Fibroblast of villous mesenchyme (primary cell): ENCODE measurements at regions not wholly inside any gene's neighbourhood (a gene's known extent, or its start where the extent isn't known, plus 50 kb on each side); places are given as distances from the start of the nearest gene placed in this dataset.

ENCODE experiments used
- DNase-seq: peaks from one replicate; pipeline ENCODE4 v3.0.0-alpha.2; 2010; ENCODE audit warnings: low read depth
- H3K4me3 ChIP-seq: 2 replicates; pipeline ENCODE4 v1.5.1; 2011; ENCODE audit warnings: low read depth, mild to moderate bottlenecking, low read length
- TF ChIP-seq, protein P1 (sequence below): IDR thresholded peaks from 2 replicates; pipeline ENCODE4 v1.5.1; 2012; ENCODE audit warnings: low read depth, mild to moderate bottlenecking, low read length; ENCODE audit not compliant: insufficient read depth

DNA sequence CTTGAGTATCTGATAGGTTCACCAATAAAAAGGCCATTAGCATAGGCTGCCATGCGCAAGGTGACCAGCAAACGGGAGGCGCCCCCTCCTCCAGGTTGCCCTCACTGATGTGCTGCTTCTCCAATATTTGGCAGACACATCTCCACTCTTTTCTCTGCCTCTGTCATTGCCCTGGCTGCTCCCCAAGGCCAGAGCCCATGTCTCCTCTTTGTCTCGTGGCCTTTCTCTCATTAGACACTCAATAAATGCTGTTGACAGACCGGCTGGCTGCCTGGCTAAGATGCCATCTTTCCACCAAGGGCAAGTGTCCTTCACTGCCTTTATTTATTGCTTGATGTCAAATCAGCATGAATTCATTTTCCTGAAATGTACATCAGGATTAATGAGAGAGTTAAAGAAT is 404.0 kb upstream of the KIF2A start:
- H3K4me3 ChIP-seq = no peak overlapping the region
- no peak for DNase-seq
- TF ChIP-seq, protein P1, sequence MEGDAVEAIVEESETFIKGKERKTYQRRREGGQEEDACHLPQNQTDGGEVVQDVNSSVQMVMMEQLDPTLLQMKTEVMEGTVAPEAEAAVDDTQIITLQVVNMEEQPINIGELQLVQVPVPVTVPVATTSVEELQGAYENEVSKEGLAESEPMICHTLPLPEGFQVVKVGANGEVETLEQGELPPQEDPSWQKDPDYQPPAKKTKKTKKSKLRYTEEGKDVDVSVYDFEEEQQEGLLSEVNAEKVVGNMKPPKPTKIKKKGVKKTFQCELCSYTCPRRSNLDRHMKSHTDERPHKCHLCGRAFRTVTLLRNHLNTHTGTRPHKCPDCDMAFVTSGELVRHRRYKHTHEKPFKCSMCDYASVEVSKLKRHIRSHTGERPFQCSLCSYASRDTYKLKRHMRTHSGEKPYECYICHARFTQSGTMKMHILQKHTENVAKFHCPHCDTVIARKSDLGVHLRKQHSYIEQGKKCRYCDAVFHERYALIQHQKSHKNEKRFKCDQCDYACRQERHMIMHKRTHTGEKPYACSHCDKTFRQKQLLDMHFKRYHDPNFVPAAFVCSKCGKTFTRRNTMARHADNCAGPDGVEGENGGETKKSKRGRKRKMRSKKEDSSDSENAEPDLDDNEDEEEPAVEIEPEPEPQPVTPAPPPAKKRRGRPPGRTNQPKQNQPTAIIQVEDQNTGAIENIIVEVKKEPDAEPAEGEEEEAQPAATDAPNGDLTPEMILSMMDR = no peak

GRCh38 chr5:61904730-61905129 is 401.3 kb upstream of the KIF2A start:
- TF ChIP-seq, protein P1 = no peak
- DNase-seq = no peak
- no peak overlapping the region for H3K4me3 ChIP-seq

DNA sequence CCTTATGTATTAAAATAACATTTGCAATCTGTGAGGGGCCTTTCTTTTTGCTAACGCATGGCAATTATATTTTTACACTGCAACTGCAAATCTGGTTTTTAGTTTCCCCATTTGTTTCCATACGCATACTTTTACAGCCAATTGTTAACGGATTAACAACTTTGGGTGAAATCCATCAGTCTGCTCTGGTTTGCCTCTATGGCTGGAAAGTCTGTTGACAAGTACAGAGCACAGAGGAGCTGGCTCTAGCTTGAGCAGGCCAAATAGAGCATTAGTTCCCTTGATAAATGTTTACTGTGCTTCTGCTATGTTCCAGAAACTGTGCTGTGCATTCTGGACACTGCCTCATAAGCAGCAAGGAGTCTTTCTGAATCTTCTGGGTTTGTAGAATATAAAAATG is 400.4 kb upstream of the KIF2A start:
- TF ChIP-seq, protein P1 = no peak
- DNase-seq = no peak
- H3K4me3 ChIP-seq = no peak overlapping the region

- H3K4me3 ChIP-seq = no peak overlapping the region
- TF ChIP-seq, protein P1 = no peak
- no peak for DNase-seq
These were observed 399.2 kb upstream of the KIF2A start for GRCh38 chr5:61906820-61907219.

- TF ChIP-seq, protein P1 = no peak
- H3K4me3 ChIP-seq = no peak overlapping the region
- no peak for DNase-seq
These were observed 398.0 kb upstream of the KIF2A start for GRCh38 chr5:61907995-61908394.

DNA sequence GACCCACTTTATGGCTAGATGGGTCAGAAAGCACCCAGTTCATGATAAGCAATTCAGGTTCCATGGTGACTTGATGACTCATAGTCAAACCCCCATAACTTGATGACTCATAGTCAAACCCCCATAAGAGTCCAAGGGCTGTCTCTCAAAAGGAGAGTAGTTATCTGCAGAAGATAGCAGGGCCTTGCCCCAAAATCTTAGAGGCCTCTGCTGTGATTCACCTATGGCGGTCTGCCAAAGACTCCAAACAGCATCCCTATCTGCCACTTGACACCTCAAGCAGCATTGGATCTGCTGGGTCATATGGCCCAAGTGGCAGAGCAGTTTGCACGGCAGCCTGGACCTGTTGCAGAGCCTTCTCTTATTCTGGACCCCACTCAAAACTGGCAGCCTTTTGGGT is 395.2 kb upstream of the KIF2A start:
- DNase-seq = no peak
- TF ChIP-seq, protein P1 = no peak
- no peak overlapping the region for H3K4me3 ChIP-seq

GRCh38 chr5:61912559-61912958 is 393.4 kb upstream of the KIF2A start:
- no peak overlapping the region for H3K4me3 ChIP-seq
- TF ChIP-seq, protein P1 = no peak
- no peak for DNase-seq
